ENCODE measurements at regions not wholly inside any gene's neighbourhood (a gene's known extent, or its start where the extent isn't known, plus 50 kb on each side); places are given as distances from the start of the nearest gene placed in this dataset.

DNA sequence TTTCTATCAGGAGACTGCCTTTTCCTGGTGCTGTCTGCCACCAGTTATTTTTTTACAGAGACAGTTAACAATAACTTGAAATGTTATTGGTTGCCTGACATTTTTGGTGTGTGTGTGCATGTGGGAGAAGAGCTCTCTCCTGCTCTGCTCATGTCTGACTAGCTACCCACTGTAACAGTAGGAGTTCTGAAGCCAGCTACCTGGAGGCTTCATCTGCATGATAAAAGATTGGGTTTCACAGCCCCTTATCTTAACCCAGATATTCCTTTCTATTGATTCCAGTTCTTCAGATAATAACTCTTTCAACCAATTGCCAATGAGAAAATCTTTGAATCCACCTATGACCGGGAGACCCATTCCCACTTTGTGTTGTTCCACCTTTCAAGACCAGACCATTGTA, 237.4 kb upstream of the PPP1R3A start:
- TF ChIP-seq EZH2 (IDR thresholded peaks at IDR 0.05; ENCODE audit: insufficient read depth, poor library complexity, severe bottlenecking) (no peak), EZH2phosphoT487 (IDR thresholded peaks at IDR 0.05; ENCODE audit: insufficient read depth, low read depth) (no peak)
